IMR-90 (cell line): ENCODE measurements at regions not wholly inside any gene's neighbourhood (a gene's known extent, or its start where the extent isn't known, plus 50 kb on each side); places are given as distances from the start of the nearest gene placed in this dataset.
A peak's percentile ranks its signal among the peaks of the same experiment; 100 is the strongest.

Experiments used
- ATAC-seq: fragments of 200-7000 bp; cut with Tn5 transposase; 2 replicates; pipeline ENCODE4 v1.9.1; 2020; ENCODE audit warnings: low read depth, mild to moderate bottlenecking, moderate library complexity
- BruUV-seq: library from RNA; stranded (reverse); fragments of 400-500 nt; replicated peaks from 2 replicates; lab custom pipeline; 2021; lab: Mats Ljungman, UMichigan
- CTCF ChIA-PET: fragments of 300-600 bp; formaldehyde crosslinking; extraction: SDS; loops from one replicate; lab custom pipeline; 2021; ENCODE audit warnings: antibody characterized with exemption; lab: Yijun Ruan, JAX
- POLR2A ChIA-PET: fragments of 300-600 bp; sonication (Branson Sonifier 250); formaldehyde crosslinking; loops from one replicate; lab custom pipeline; 2022; ENCODE audit warnings: antibody characterized with exemption; ENCODE audit not compliant: unreplicated experiment; lab: Charles Lee
- DNase-seq: peaks from one replicate; pipeline ENCODE4 v3.0.0; 2013
- H2AFZ ChIP-seq: replicated peaks from 2 replicates; pipeline ENCODE3; 2013; ENCODE audit warnings: low read length, mild to moderate bottlenecking; ENCODE audit not compliant: poor library complexity
- H2AK5ac ChIP-seq: 2 replicates; pipeline ENCODE4 v1.6.1; 2013; ENCODE audit warnings: low read depth, low read length, inconsistent platforms
- H2AK9ac ChIP-seq: replicated peaks from 2 replicates; pipeline ENCODE3; 2013; ENCODE audit warnings: mild to moderate bottlenecking, low read depth, low read length, moderate library complexity; ENCODE audit not compliant: poor library complexity
- H2BK120ac ChIP-seq: 2 replicates; pipeline ENCODE4 v1.6.1; 2013; ENCODE audit warnings: low read depth, low read length, inconsistent platforms
- H2BK15ac ChIP-seq: 3 replicates; pipeline ENCODE4 v1.6.1; 2013; ENCODE audit warnings: low read depth, low read length, inconsistent platforms
- H2BK20ac ChIP-seq: 2 replicates; pipeline ENCODE4 v1.6.1; 2013; ENCODE audit warnings: low read depth, mild to moderate bottlenecking, inconsistent platforms, low read length, moderate library complexity
- H2BK5ac ChIP-seq: 2 replicates; pipeline ENCODE4 v1.6.1; 2013; ENCODE audit warnings: mild to moderate bottlenecking, low read depth, low read length, inconsistent platforms; ENCODE audit not compliant: poor library complexity, severe bottlenecking
- H3K14ac ChIP-seq: replicated peaks from 2 replicates; pipeline ENCODE4 v1.6.1; 2013; ENCODE audit warnings: low read depth, low read length, inconsistent platforms
- H3K18ac ChIP-seq: 2 replicates; pipeline ENCODE4 v1.6.1; 2013; ENCODE audit warnings: low read depth, low read length, control low read depth
- H3K23ac ChIP-seq: 2 replicates; pipeline ENCODE4 v1.6.1; 2013; ENCODE audit warnings: low read depth, low read length, inconsistent platforms
- H3K27ac ChIP-seq: 2 replicates; pipeline ENCODE4 v1.5.1; 2013; ENCODE audit warnings: mild to moderate bottlenecking, control low read depth, low read length; ENCODE audit not compliant: insufficient read depth
- H3K27me3 ChIP-seq: 2 replicates; pipeline ENCODE4 v1.6.1; 2013; ENCODE audit warnings: low read length; ENCODE audit not compliant: control insufficient read depth, insufficient read depth
- H3K36me3 ChIP-seq: 2 replicates; pipeline ENCODE4 v1.6.1; 2013; ENCODE audit warnings: low read length, mixed read lengths; ENCODE audit not compliant: control insufficient read depth, insufficient read depth
- H3K4ac ChIP-seq: 2 replicates; pipeline ENCODE4 v1.6.1; 2013; ENCODE audit warnings: low read depth, low read length, inconsistent platforms
- H3K4me1 ChIP-seq: 2 replicates; pipeline ENCODE4 v1.6.1; 2013; ENCODE audit warnings: low read length, mixed read lengths; ENCODE audit not compliant: control insufficient read depth, insufficient read depth
- H3K4me2 ChIP-seq: 2 replicates; pipeline ENCODE4 v1.6.1; 2013; ENCODE audit warnings: low read depth, mild to moderate bottlenecking, control low read depth, low read length, moderate library complexity
- H3K4me3 ChIP-seq: 2 replicates; pipeline ENCODE4 v1.5.1; 2013; ENCODE audit warnings: low read depth, mild to moderate bottlenecking, control low read depth, low read length, moderate library complexity; ENCODE audit not compliant: insufficient read depth
- H3K56ac ChIP-seq: 2 replicates; pipeline ENCODE4 v1.6.1; 2013; ENCODE audit warnings: low read length, inconsistent platforms; ENCODE audit not compliant: insufficient read depth; ENCODE audit errors: extremely low read depth
- H3K79me1 ChIP-seq, 2 experiments: 2 replicates each; pipeline ENCODE4 v1.6.1; 2013; ENCODE audit warnings: low read length in 2 of 2, inconsistent platforms in 1 of 2, low read depth in 1 of 2
- H3K9ac ChIP-seq: 2 replicates; pipeline ENCODE4 v1.6.1; 2013; ENCODE audit warnings: low read depth, low read length, control low read depth
- H3K9me1 ChIP-seq: 2 replicates; pipeline ENCODE4 v1.6.1; 2013; ENCODE audit warnings: low read length, inconsistent platforms; ENCODE audit not compliant: insufficient read depth
- H3K9me3 ChIP-seq: 2 replicates; pipeline ENCODE4 v1.6.1; 2013; ENCODE audit warnings: low read length; ENCODE audit not compliant: control insufficient read depth, insufficient read depth
- H4K20me1 ChIP-seq: 2 replicates; pipeline ENCODE4 v1.6.1; 2013; ENCODE audit warnings: low read length, inconsistent platforms; ENCODE audit not compliant: insufficient read depth
- H4K5ac ChIP-seq: 2 replicates; pipeline ENCODE4 v1.6.1; 2013; ENCODE audit warnings: mild to moderate bottlenecking, low read depth, low read length, control low read depth
- H4K8ac ChIP-seq, 2 experiments: 2 replicates each; pipeline ENCODE4 v1.6.1; 2013; ENCODE audit warnings: low read depth in 2 of 2, low read length in 2 of 2, control low read depth in 1 of 2, inconsistent platforms in 1 of 2
- H4K91ac ChIP-seq: 2 replicates; pipeline ENCODE4 v1.6.1; 2013; ENCODE audit warnings: low read depth, low read length, inconsistent platforms; ENCODE audit not compliant: insufficient read depth
- FOS ChIP-seq: fragments of 150-350 bp; IDR thresholded peaks from 2 replicates; pipeline ENCODE4 v1.6.1; 2016; ENCODE audit warnings: low read depth, low read length
- MXI1 ChIP-seq: IDR thresholded peaks from 2 replicates; pipeline ENCODE4 v1.6.1; 2012; ENCODE audit warnings: low read depth, mild to moderate bottlenecking, low read length, moderate library complexity, borderline replicate concordance
- RAD21 ChIP-seq: IDR thresholded peaks from 2 replicates; pipeline ENCODE4 v1.6.1; 2012; ENCODE audit warnings: low read length, improper control_type of control experiment
- WGBS, 2 experiments: methylation state at CpG; one replicate each; pipeline versions ENCODE4 v1.1.5 to v1.1.7; 2013; ENCODE audit warnings: missing lambda C conversion rate in 2 of 2; ENCODE audit not compliant: insufficient read length in 1 of 2; ENCODE audit errors: extremely low coverage in 2 of 2; 5-methylcytosine and 5-hydroxymethylcytosine counted together
- dilution Hi-C: fragments of 300-500 bp; cut with HindIII; formaldehyde crosslinking; loops from one replicate; pipeline ENCODE4 v1.14.3; 2018; ENCODE audit warnings: low sequenced_read_pairs; ENCODE audit not compliant: unreplicated experiment
- in situ Hi-C: fragments of 300-500 bp; cut with MboI; formaldehyde crosslinking; loops from 3 replicates; pipeline ENCODE4 v1.14.3; 2019; ENCODE audit warnings: low sequenced_read_pairs, inconsistent platforms, mixed read lengths
- intact Hi-C: fragments of 100-400 bp; cut with micrococcal nuclease; formaldehyde crosslinking; loops from 2 replicates; pipeline ENCODE4 v1.10.0; 2022

- H3K18ac ChIP-seq = peak overlapping the region; percentile 98; the same call in 1 of the 2 replicates
- no peak overlapping the region; the same call in 1 of the 2 replicates for H3K4me2 ChIP-seq
- H4K20me1 ChIP-seq = no peaks in the 10 kb centered on the region
- no peak overlapping the region for H2AK9ac ChIP-seq
- H3K14ac ChIP-seq = peak overlapping the region; percentile 69
- dilution Hi-C loops (no loop called here), in situ Hi-C loops (loop anchor here (25.0 kb wide), 1 partner anchor 831 kb away; no protein-coding TSS in a partner anchor), intact Hi-C loops (no loop called here)
- peaks cover 11% of the 10 kb centered on the region for H3K4me1 ChIP-seq
- peak overlapping the region; percentile 89 for H2BK5ac ChIP-seq
- TF ChIP-seq MXI1 (no peak), RAD21 (no peak), FOS (peak; percentile 74)
- ATAC-seq (peak; percentile 79), DNase-seq (peak; percentile 77)
- H2BK120ac ChIP-seq = peak overlapping the region; percentile 64
- peak overlapping the region; percentile 14; the same call in 1 of the 2 replicates for H3K56ac ChIP-seq
- H2AK5ac ChIP-seq = peak overlapping the region; percentile 81
- ChIA-PET CTCF (interaction anchor here (0.7 kb wide), 1 partner anchor 10 kb away, joined by 3 read pairs; no protein-coding TSS in a partner anchor), POLR2A (interaction anchor here (1.3 kb wide), 1 partner anchor 10 kb away, joined by 3 read pairs; no protein-coding TSS in a partner anchor)
- no peaks in the 10 kb centered on the region for H3K79me1 ChIP-seq
- H3K27me3 ChIP-seq = no peaks in the 10 kb centered on the region
- peak overlapping the region; percentile 1; the same call in 1 of the 2 replicates for H3K23ac ChIP-seq
- no peak overlapping the region for H3K4me3 ChIP-seq
- no peak overlapping the region for H3K27ac ChIP-seq
- peaks cover 15% of the 10 kb centered on the region for H3K9me1 ChIP-seq
- no peaks in the 10 kb centered on the region for H3K9me3 ChIP-seq
- WGBS, 2 experiments = no CpG with 5 or more reads among the region's 1 CpG
- peak overlapping the region; percentile 75 for H2BK20ac ChIP-seq
- peak overlapping the region; percentile 82 for H3K4ac ChIP-seq
- no TSS peak for BruUV-seq
- H2BK15ac ChIP-seq = peak overlapping the region; percentile 97
- peak overlapping the region; percentile 85 to 86 for H4K8ac ChIP-seq
- no peak overlapping the region for H2AFZ ChIP-seq
- peak overlapping the region; percentile 69 for H4K91ac ChIP-seq
- H4K5ac ChIP-seq = peak overlapping the region; percentile 91; the same call in 1 of the 2 replicates
- H3K9ac ChIP-seq = no peak overlapping the region
- H3K36me3 ChIP-seq = no peaks in the 10 kb centered on the region
These were observed 139.2 kb upstream of the RBPJ start for GRCh38 chr4:26181616-26182015.
